OCI-LY1 (cell line): ENCODE measurements at regions not wholly inside any gene's neighbourhood (a gene's known extent, or its start where the extent isn't known, plus 50 kb on each side); places are given as distances from the start of the nearest gene placed in this dataset.

Experiments used
- EZH2 ChIP-seq: fragments of 200-600 bp; sonication (generic), shearing (Covaris generic); IDR thresholded peaks from 2 replicates; pipeline ENCODE4 v1.8.0; 2017; ENCODE audit warnings: borderline replicate concordance, mixed run types, mild to moderate bottlenecking, antibody characterized with exemption, low read length, moderate library complexity, mixed read lengths
- TF ChIP-seq, protein P1 (sequence below): fragments of 200-600 bp; sonication (generic), shearing (Covaris generic); IDR thresholded peaks from 2 replicates; pipeline ENCODE4 v1.5.1; 2017; ENCODE audit warnings: mild to moderate bottlenecking, antibody characterized with exemption, low read length, moderate library complexity, mixed read lengths

DNA sequence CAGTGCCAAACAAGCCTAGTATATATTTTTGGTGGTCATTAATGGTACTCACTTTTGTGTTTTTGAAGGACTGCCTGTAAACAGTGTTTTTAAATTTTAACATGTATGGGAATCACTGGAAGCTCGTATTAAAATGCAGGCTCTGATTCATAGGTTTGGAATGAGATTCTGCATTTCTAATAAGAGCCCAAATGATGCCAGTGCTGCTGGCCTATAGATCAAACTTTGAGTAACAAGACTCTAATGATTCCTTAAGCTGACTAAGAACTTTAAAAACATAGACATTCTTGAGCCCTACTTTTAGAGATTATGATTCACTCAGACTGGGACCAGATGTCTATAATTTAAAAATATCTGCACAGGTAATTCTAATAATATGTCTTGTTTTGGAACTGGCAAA is 823.2 kb upstream of the LCORL start:
- TF ChIP-seq EZH2 = no peak
- TF ChIP-seq, protein P1, sequence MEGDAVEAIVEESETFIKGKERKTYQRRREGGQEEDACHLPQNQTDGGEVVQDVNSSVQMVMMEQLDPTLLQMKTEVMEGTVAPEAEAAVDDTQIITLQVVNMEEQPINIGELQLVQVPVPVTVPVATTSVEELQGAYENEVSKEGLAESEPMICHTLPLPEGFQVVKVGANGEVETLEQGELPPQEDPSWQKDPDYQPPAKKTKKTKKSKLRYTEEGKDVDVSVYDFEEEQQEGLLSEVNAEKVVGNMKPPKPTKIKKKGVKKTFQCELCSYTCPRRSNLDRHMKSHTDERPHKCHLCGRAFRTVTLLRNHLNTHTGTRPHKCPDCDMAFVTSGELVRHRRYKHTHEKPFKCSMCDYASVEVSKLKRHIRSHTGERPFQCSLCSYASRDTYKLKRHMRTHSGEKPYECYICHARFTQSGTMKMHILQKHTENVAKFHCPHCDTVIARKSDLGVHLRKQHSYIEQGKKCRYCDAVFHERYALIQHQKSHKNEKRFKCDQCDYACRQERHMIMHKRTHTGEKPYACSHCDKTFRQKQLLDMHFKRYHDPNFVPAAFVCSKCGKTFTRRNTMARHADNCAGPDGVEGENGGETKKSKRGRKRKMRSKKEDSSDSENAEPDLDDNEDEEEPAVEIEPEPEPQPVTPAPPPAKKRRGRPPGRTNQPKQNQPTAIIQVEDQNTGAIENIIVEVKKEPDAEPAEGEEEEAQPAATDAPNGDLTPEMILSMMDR = no peak
